ENCODE measurements at regions not wholly inside any gene's neighbourhood (a gene's known extent, or its start where the extent isn't known, plus 50 kb on each side); places are given as distances from the start of the nearest gene placed in this dataset.

GRCh38 chr2:19300961-19301360, 57.5 kb downstream of the OSR1 start:
- in situ Hi-C loops (cut with MboI; ENCODE audit: low sequenced_read_pairs), result no loop called here

- in situ Hi-C loops (cut with MboI; ENCODE audit: low sequenced_read_pairs), result no loop called here
Measured at GRCh38 chr2:19299522-19299921, 58.9 kb downstream of the OSR1 start.

- in situ Hi-C loops (cut with MboI; ENCODE audit: low sequenced_read_pairs), result no loop called here
Measured at GRCh38 chr2:19299032-19299431, 59.4 kb downstream of the OSR1 start.

- in situ Hi-C loops (cut with MboI; ENCODE audit: low sequenced_read_pairs), result no loop called here
Measured at GRCh38 chr2:19297716-19298115, 60.7 kb downstream of the OSR1 start.

GRCh38 chr2:19295998-19296502, 62.4 kb downstream of the OSR1 start:
- in situ Hi-C loops (cut with MboI; ENCODE audit: low sequenced_read_pairs), result no loop called here

GRCh38 chr2:19292007-19292406, 66.4 kb downstream of the OSR1 start:
- in situ Hi-C loops (cut with MboI; ENCODE audit: low sequenced_read_pairs), result no loop called here

GRCh38 chr2:19288291-19288690, 70.1 kb downstream of the OSR1 start:
- in situ Hi-C loops (cut with MboI; ENCODE audit: low sequenced_read_pairs), result no loop called here

- in situ Hi-C loops (cut with MboI; ENCODE audit: low sequenced_read_pairs), result no loop called here
Measured at GRCh38 chr2:19287324-19287723, 71.1 kb downstream of the OSR1 start.

GRCh38 chr2:19282305-19282704, 76.1 kb downstream of the OSR1 start:
- in situ Hi-C loops (cut with MboI; ENCODE audit: low sequenced_read_pairs), result no loop called here

- in situ Hi-C loops (cut with MboI; ENCODE audit: low sequenced_read_pairs), result no loop called here
Measured at GRCh38 chr2:19274439-19274838, 84.0 kb downstream of the OSR1 start.

- in situ Hi-C loops (cut with MboI; ENCODE audit: low sequenced_read_pairs), result no loop called here
Measured at GRCh38 chr2:19272941-19273470, 85.4 kb downstream of the OSR1 start.

- in situ Hi-C loops (cut with MboI; ENCODE audit: low sequenced_read_pairs), result no loop called here
Measured at GRCh38 chr2:19272039-19272438, 86.4 kb downstream of the OSR1 start.

GRCh38 chr2:19264852-19265251, 93.6 kb downstream of the OSR1 start:
- in situ Hi-C loops (cut with MboI; ENCODE audit: low sequenced_read_pairs), result no loop called here

GRCh38 chr2:19262150-19262549, 96.3 kb downstream of the OSR1 start:
- in situ Hi-C loops (cut with MboI; ENCODE audit: low sequenced_read_pairs), result no loop called here

GRCh38 chr2:19261061-19261460, 97.4 kb downstream of the OSR1 start:
- in situ Hi-C loops (cut with MboI; ENCODE audit: low sequenced_read_pairs), result no loop called here

- in situ Hi-C loops (cut with MboI; ENCODE audit: low sequenced_read_pairs), result no loop called here
Measured at GRCh38 chr2:19256121-19256601, 102.3 kb downstream of the OSR1 start.

- in situ Hi-C loops (cut with MboI; ENCODE audit: low sequenced_read_pairs), result no loop called here
Measured at GRCh38 chr2:19255481-19255880, 102.9 kb downstream of the OSR1 start.

- in situ Hi-C loops (cut with MboI; ENCODE audit: low sequenced_read_pairs), result no loop called here
Measured at GRCh38 chr2:19251554-19251953, 106.9 kb downstream of the OSR1 start.

- in situ Hi-C loops (cut with MboI; ENCODE audit: low sequenced_read_pairs), result no loop called here
Measured at GRCh38 chr2:19250906-19251305, 107.5 kb downstream of the OSR1 start.

GRCh38 chr2:19247186-19247585, 111.2 kb downstream of the OSR1 start:
- in situ Hi-C loops (cut with MboI; ENCODE audit: low sequenced_read_pairs), result no loop called here

GRCh38 chr2:19246496-19246895, 111.9 kb downstream of the OSR1 start:
- in situ Hi-C loops (cut with MboI; ENCODE audit: low sequenced_read_pairs), result no loop called here

- in situ Hi-C loops (cut with MboI; ENCODE audit: low sequenced_read_pairs), result no loop called here
Measured at GRCh38 chr2:19244460-19245363, 113.7 kb downstream of the OSR1 start.

Measured in HL-60/S4 treated with retinoic acid at 250 ng/mL for 4 days and 3 days (cell line).